HL-60 (cell line): ENCODE measurements at regions not wholly inside any gene's neighbourhood (a gene's known extent, or its start where the extent isn't known, plus 50 kb on each side); places are given as distances from the start of the nearest gene placed in this dataset.

ENCODE experiments used
- DNase-seq, 2 experiments: peaks; one replicate each; pipeline ENCODE4 v3.0.0-alpha.2; 2010 to 2020; ENCODE audit warnings: low read depth in 1 of 2, low spot score in 1 of 2
- H3K27ac ChIP-seq: fragments of 250-450 bp; sonication (Bioruptor Pico); replicated peaks from 2 replicates; pipeline ENCODE4 v1.5.1; 2020; ENCODE audit warnings: mild to moderate bottlenecking, moderate library complexity
- H3K27me3 ChIP-seq: fragments of 250-450 bp; sonication (Bioruptor Pico); 2 replicates; pipeline ENCODE4 v1.5.1; 2021; ENCODE audit warnings: mild to moderate bottlenecking, moderate library complexity; ENCODE audit not compliant: insufficient read depth, poor library complexity, severe bottlenecking
- H3K4me3 ChIP-seq: replicated peaks from 2 replicates; pipeline ENCODE4 v1.5.1; 2011; ENCODE audit warnings: mild to moderate bottlenecking, control low read depth, low read length; ENCODE audit not compliant: insufficient read depth
- GABPA ChIP-seq: IDR thresholded peaks from 2 replicates; pipeline ENCODE4 v1.6.1; 2012; ENCODE audit warnings: low read depth
- POLR2AphosphoS5 ChIP-seq: IDR thresholded peaks from 2 replicates; pipeline ENCODE4 v1.6.1; 2012; ENCODE audit warnings: low read depth
- SPI1 ChIP-seq: IDR thresholded peaks from 2 replicates; pipeline ENCODE4 v1.6.1; 2012; ENCODE audit warnings: low read depth, mild to moderate bottlenecking, borderline replicate concordance
- TF ChIP-seq, protein P1 (sequence below): IDR thresholded peaks from 2 replicates; pipeline ENCODE4 v1.6.1; 2012; ENCODE audit warnings: low read depth; ENCODE audit not compliant: insufficient replicate concordance
- TF ChIP-seq, protein P2 (sequence below): IDR thresholded peaks from one replicate; pipeline ENCODE4 v1.5.1; 2011; ENCODE audit warnings: low read length, control low read depth, inconsistent platforms; ENCODE audit not compliant: insufficient read depth

DNA sequence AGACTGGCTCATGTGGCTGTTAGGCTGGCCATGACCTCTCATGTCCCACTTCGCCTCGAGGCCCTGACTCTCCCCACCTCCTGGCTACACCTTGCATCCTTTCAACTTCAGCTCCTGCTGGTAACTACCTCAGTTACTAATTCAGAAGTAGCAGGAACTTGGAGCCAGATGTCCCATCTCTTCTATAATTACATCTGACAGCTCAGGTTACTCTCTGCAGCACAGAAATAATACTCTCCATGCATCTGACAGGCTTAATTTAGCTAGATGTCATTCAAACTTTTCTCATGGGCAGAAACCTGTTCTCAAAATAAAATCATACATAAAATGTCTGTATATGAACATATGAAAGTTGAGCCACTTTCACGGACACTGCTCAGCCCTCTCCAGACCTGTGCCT, 92.2 kb upstream of the IL33 start:
- TF ChIP-seq POLR2AphosphoS5 (no peak), GABPA (no peak), SPI1 (no peak)
- TF ChIP-seq, protein P1, sequence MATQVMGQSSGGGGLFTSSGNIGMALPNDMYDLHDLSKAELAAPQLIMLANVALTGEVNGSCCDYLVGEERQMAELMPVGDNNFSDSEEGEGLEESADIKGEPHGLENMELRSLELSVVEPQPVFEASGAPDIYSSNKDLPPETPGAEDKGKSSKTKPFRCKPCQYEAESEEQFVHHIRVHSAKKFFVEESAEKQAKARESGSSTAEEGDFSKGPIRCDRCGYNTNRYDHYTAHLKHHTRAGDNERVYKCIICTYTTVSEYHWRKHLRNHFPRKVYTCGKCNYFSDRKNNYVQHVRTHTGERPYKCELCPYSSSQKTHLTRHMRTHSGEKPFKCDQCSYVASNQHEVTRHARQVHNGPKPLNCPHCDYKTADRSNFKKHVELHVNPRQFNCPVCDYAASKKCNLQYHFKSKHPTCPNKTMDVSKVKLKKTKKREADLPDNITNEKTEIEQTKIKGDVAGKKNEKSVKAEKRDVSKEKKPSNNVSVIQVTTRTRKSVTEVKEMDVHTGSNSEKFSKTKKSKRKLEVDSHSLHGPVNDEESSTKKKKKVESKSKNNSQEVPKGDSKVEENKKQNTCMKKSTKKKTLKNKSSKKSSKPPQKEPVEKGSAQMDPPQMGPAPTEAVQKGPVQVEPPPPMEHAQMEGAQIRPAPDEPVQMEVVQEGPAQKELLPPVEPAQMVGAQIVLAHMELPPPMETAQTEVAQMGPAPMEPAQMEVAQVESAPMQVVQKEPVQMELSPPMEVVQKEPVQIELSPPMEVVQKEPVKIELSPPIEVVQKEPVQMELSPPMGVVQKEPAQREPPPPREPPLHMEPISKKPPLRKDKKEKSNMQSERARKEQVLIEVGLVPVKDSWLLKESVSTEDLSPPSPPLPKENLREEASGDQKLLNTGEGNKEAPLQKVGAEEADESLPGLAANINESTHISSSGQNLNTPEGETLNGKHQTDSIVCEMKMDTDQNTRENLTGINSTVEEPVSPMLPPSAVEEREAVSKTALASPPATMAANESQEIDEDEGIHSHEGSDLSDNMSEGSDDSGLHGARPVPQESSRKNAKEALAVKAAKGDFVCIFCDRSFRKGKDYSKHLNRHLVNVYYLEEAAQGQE, result no peak
- TF ChIP-seq, protein P2, sequence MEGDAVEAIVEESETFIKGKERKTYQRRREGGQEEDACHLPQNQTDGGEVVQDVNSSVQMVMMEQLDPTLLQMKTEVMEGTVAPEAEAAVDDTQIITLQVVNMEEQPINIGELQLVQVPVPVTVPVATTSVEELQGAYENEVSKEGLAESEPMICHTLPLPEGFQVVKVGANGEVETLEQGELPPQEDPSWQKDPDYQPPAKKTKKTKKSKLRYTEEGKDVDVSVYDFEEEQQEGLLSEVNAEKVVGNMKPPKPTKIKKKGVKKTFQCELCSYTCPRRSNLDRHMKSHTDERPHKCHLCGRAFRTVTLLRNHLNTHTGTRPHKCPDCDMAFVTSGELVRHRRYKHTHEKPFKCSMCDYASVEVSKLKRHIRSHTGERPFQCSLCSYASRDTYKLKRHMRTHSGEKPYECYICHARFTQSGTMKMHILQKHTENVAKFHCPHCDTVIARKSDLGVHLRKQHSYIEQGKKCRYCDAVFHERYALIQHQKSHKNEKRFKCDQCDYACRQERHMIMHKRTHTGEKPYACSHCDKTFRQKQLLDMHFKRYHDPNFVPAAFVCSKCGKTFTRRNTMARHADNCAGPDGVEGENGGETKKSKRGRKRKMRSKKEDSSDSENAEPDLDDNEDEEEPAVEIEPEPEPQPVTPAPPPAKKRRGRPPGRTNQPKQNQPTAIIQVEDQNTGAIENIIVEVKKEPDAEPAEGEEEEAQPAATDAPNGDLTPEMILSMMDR, result no peak
- DNase-seq, result no peak
- H3K27ac ChIP-seq, result no peak overlapping the region
- no peak overlapping the region for H3K4me3 ChIP-seq
- H3K27me3 ChIP-seq, result peaks cover 7% of the 10 kb centered on the region

DNA sequence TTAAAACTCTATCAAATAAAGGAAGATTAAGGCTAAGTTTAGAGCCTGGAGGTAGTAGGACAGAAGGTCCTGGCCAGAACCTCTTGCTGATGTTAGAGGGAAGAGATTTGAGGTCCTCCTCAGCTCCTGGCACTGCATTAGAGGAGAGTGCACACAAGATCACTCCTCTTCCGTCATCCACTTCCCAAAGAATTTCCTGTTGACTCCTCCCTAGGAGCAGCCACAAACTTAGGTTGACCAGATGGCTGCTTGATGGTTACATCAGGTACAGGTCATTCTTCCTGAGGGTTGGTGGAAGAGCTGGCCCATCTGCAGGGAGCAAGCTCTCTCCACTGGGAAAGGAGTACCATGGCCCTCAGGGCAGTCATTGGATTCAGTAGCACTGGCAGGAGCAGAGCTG, 93.9 kb upstream of the IL33 start:
- Histone ChIP-seq H3K27me3 (peaks cover 7% of the 10 kb centered on the region), H3K27ac (no peak overlapping the region), H3K4me3 (no peak overlapping the region)
- no peak for DNase-seq
- TF ChIP-seq POLR2AphosphoS5 (no peak), GABPA (no peak), SPI1 (no peak)
- TF ChIP-seq, protein P2, result no peak
- TF ChIP-seq, protein P1, result no peak

DNA sequence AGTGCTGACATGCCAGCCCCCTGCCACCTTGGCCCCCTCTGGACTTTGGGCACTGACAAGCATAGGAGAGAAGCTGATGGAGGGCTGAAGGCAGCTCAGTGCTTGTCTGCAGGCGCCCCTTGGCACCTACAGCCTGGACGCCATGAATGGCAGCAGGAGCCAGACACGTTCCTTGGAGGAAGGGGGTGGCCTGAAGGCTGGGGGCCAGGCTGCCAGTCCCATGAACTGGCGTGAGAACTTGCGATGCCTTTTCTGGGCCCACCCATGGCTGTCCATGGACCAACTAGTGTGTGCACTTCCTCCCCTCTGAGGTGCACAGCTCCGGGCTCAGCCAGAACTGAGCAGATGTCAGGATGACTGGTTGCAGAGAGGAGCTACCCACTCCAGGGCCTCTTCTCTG, 99.0 kb upstream of the RANBP6 start:
- DNase-seq, result no peak
- Histone ChIP-seq H3K27me3 (no peaks in the 10 kb centered on the region), H3K4me3 (no peak overlapping the region), H3K27ac (no peak overlapping the region)
- TF ChIP-seq, protein P2, result no peak
- TF ChIP-seq GABPA (no peak), SPI1 (no peak), POLR2AphosphoS5 (no peak)
- TF ChIP-seq, protein P1, result no peak
